ENCODE measurements at regions not wholly inside any gene's neighbourhood (a gene's known extent, or its start where the extent isn't known, plus 50 kb on each side); places are given as distances from the start of the nearest gene placed in this dataset.
"Not testable (repeated sequence)": the region's sequence is repeated elsewhere in the genome, so short reads cannot be mapped to it uniquely, and the experiment has no call there.

- TF ChIP-seq EZH2 (IDR thresholded peaks at IDR 0.05; ENCODE audit: low read length, missing control alignments); CTCF (conservative IDR thresholded peaks at IDR 0.05 in 1 of 2, IDR thresholded peaks at IDR 0.05 in 1 of 2; ENCODE audit: low read depth in 1 of 2, low read length in 2 of 2): not testable (repeated sequence)
Observed at GRCh38 chr4:160574272-160574671, 1471.4 kb downstream of the RAPGEF2 start.

Measured in fibroblast of lung (primary cell).